HEK293 (cell line): ENCODE measurements at regions not wholly inside any gene's neighbourhood (a gene's known extent, or its start where the extent isn't known, plus 50 kb on each side); places are given as distances from the start of the nearest gene placed in this dataset.

Source experiments
- CTCF ChIA-PET: fragments of 350-600 bp; formaldehyde crosslinking; extraction: SDS; loops from one replicate; lab custom pipeline; 2021; ENCODE audit warnings: antibody characterized with exemption; lab: Yijun Ruan, JAX
- POLR2A ChIA-PET: fragments of 300-600 bp; formaldehyde crosslinking; extraction: SDS; loops from one replicate; lab custom pipeline; 2020; ENCODE audit warnings: antibody characterized with exemption, inconsistent platforms; lab: Yijun Ruan, JAX
- H3K27ac ChIP-seq: fragments of 200-500 bp; sonication (Bioruptor generic); 2 replicates; pipeline ENCODE4 v1.5.1; 2014; ENCODE audit warnings: low read depth, low read length, control low read depth, inconsistent platforms; ENCODE audit errors: extremely low read depth
- H3K36me3 ChIP-seq, 2 experiments: fragments of 200-500 bp in 1 of 2; sonication (Bioruptor generic) in 1 of 2; 1 replicate in 1 of 2; 2 replicates in 1 of 2; pipeline ENCODE4 v1.5.1; 2014 to 2017; ENCODE audit warnings: inconsistent platforms in 2 of 2, low read length in 2 of 2; ENCODE audit not compliant: control insufficient read depth in 2 of 2, insufficient read depth in 1 of 2
- H3K4me1 ChIP-seq: fragments of 200-500 bp; sonication (Bioruptor generic); 2 replicates; pipeline ENCODE4 v1.5.1; 2014; ENCODE audit warnings: mild to moderate bottlenecking, low read length, inconsistent platforms; ENCODE audit not compliant: control insufficient read depth, insufficient read depth
- H3K4me3 ChIP-seq: 2 replicates; pipeline ENCODE4 v1.5.1; 2011; ENCODE audit warnings: low read depth, mild to moderate bottlenecking, control low read depth, low read length, moderate library complexity
- H3K9me3 ChIP-seq: fragments of 200-500 bp; sonication (Bioruptor generic); 2 replicates; pipeline ENCODE4 v1.5.1; 2014; ENCODE audit warnings: low read depth, low read length, inconsistent platforms; ENCODE audit not compliant: control insufficient read depth, insufficient read depth
- GFI1B ChIP-seq: fragments of 450-650 bp; formaldehyde crosslinking; IDR thresholded peaks from 2 replicates; pipeline ENCODE4 v1.5.1; 2016; ENCODE audit warnings: missing biosample characterization, missing genetic modification characterization
- KLF16 ChIP-seq: fragments of 450-650 bp; formaldehyde crosslinking; IDR thresholded peaks from 2 replicates; pipeline ENCODE4 v1.5.1; 2017; ENCODE audit warnings: missing biosample characterization, missing genetic modification characterization
- MEIS1 ChIP-seq: sonication (generic); formaldehyde crosslinking; IDR thresholded peaks from 2 replicates; pipeline ENCODE4 v1.8.1; 2022; ENCODE audit warnings: missing genetic modification reagents, mild to moderate bottlenecking, borderline replicate concordance
- REPIN1 ChIP-seq: fragments of 450-650 bp; formaldehyde crosslinking; IDR thresholded peaks from 2 replicates; pipeline ENCODE4 v1.5.1; 2017; ENCODE audit warnings: missing biosample characterization, missing genetic modification characterization, low read depth
- ZFP37 ChIP-seq: fragments of 450-650 bp; formaldehyde crosslinking; IDR thresholded peaks from 2 replicates; pipeline ENCODE4 v1.5.1; 2016; ENCODE audit warnings: missing biosample characterization, missing genetic modification characterization
- ZNF132 ChIP-seq: fragments of 450-650 bp; formaldehyde crosslinking; IDR thresholded peaks from 2 replicates; pipeline ENCODE4 v1.5.1; 2017; ENCODE audit warnings: missing biosample characterization, missing genetic modification characterization, borderline replicate concordance
- ZNF175 ChIP-seq: fragments of 450-650 bp; formaldehyde crosslinking; IDR thresholded peaks from 2 replicates; pipeline ENCODE4 v1.5.1; 2016; ENCODE audit warnings: missing biosample characterization, missing genetic modification characterization
- ZNF184 ChIP-seq: fragments of 450-650 bp; IDR thresholded peaks from 2 replicates; pipeline ENCODE4 v1.5.1; 2018; ENCODE audit warnings: missing biosample characterization, mild to moderate bottlenecking, missing genetic modification characterization
- ZNF214 ChIP-seq: fragments of 450-650 bp; formaldehyde crosslinking; IDR thresholded peaks from 2 replicates; pipeline ENCODE4 v1.5.1; 2017; ENCODE audit warnings: missing biosample characterization, mild to moderate bottlenecking, missing genetic modification characterization, borderline replicate concordance
- ZNF248 ChIP-seq: fragments of 450-650 bp; formaldehyde crosslinking; IDR thresholded peaks from 2 replicates; pipeline ENCODE4 v1.5.1; 2017; ENCODE audit warnings: missing biosample characterization, missing genetic modification characterization
- ZNF561 ChIP-seq: fragments of 450-650 bp; IDR thresholded peaks from 2 replicates; pipeline ENCODE4 v1.5.1; 2018; ENCODE audit warnings: missing biosample characterization, missing genetic modification characterization, borderline replicate concordance
- ZNF585B ChIP-seq: fragments of 450-650 bp; formaldehyde crosslinking; IDR thresholded peaks from 2 replicates; pipeline ENCODE4 v1.5.1; 2016; ENCODE audit warnings: missing biosample characterization, missing genetic modification characterization
- ZNF596 ChIP-seq: fragments of 450-650 bp; IDR thresholded peaks from 2 replicates; pipeline ENCODE4 v1.5.0; 2018; ENCODE audit warnings: missing biosample characterization, mild to moderate bottlenecking, missing genetic modification characterization, moderate library complexity
- ZNF660 ChIP-seq: fragments of 450-650 bp; IDR thresholded peaks from 2 replicates; pipeline ENCODE4 v1.5.1; 2018; ENCODE audit warnings: missing biosample characterization, mild to moderate bottlenecking, missing genetic modification characterization
- ZNF768 ChIP-seq: fragments of 450-650 bp; formaldehyde crosslinking; IDR thresholded peaks from 2 replicates; pipeline ENCODE4 v1.5.1; 2018; ENCODE audit warnings: missing biosample characterization, mild to moderate bottlenecking, missing genetic modification characterization
- ZNF792 ChIP-seq: fragments of 450-650 bp; formaldehyde crosslinking; IDR thresholded peaks from 2 replicates; pipeline ENCODE4 v1.5.1; 2016; ENCODE audit warnings: missing biosample characterization, missing genetic modification characterization
- TF ChIP-seq, protein P1 (sequence below): fragments of 450-650 bp; formaldehyde crosslinking; IDR thresholded peaks from 2 replicates; pipeline ENCODE4 v1.5.1; 2017; ENCODE audit warnings: missing biosample characterization, mild to moderate bottlenecking, missing genetic modification characterization, moderate library complexity
- TF ChIP-seq, protein P2 (sequence below): fragments of 450-650 bp; formaldehyde crosslinking; IDR thresholded peaks from 2 replicates; pipeline ENCODE4 v1.5.1; 2016; ENCODE audit warnings: missing biosample characterization, missing genetic modification characterization
- TF ChIP-seq, protein P3 (sequence below): fragments of 450-650 bp; formaldehyde crosslinking; IDR thresholded peaks from 2 replicates; pipeline ENCODE4 v1.5.1; 2017; ENCODE audit warnings: missing biosample characterization, missing genetic modification characterization
- TF ChIP-seq, protein P4 (sequence below): fragments of 450-650 bp; formaldehyde crosslinking; IDR thresholded peaks from 2 replicates; pipeline ENCODE4 v1.5.1; 2016; ENCODE audit warnings: missing biosample characterization, missing genetic modification characterization
- TF ChIP-seq, protein P5 (sequence below): fragments of 450-650 bp; formaldehyde crosslinking; IDR thresholded peaks from 2 replicates; pipeline ENCODE4 v1.5.1; 2016; ENCODE audit warnings: missing biosample characterization, missing genetic modification characterization
- TF ChIP-seq, protein P6 (sequence below): fragments of 450-650 bp; IDR thresholded peaks from 2 replicates; pipeline ENCODE4 v1.5.1; 2018; ENCODE audit warnings: missing biosample characterization, missing genetic modification characterization

DNA sequence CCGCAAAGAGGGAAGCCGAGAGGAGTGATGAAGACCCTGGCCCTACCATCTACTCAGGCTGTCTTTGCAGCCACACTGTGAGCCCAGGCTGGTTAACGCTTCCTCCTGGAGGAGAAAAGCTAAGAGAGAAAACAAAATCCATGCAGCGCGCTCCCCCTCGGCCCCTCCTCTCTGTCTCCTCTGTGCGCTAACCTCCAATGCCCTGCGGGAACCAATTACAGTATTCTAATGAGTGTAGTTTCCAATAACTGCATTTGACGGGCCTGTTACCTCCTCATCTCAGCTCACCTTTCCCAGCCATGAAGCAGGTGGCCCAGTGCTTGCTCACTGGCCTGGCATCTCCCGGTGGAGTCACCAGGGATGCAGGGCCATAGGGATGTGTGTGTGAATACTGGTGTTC is 565.5 kb downstream of the EBF1 start (continued):
- TF ChIP-seq, protein P1, sequence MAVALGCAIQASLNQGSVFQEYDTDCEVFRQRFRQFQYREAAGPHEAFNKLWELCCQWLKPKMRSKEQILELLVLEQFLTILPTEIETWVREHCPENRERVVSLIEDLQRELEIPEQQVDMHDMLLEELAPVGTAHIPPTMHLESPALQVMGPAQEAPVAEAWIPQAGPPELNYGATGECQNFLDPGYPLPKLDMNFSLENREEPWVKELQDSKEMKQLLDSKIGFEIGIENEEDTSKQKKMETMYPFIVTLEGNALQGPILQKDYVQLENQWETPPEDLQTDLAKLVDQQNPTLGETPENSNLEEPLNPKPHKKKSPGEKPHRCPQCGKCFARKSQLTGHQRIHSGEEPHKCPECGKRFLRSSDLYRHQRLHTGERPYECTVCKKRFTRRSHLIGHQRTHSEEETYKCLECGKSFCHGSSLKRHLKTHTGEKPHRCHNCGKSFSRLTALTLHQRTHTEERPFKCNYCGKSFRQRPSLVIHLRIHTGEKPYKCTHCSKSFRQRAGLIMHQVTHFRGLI (tag by site-specific recombination): no peak
- no peak for TF ChIP-seq KLF16 (tag by site-specific recombination)
- no peak for TF ChIP-seq ZNF792 (tag by site-specific recombination)
- TF ChIP-seq ZFP37 (tag by site-specific recombination): no peak
- no peak for TF ChIP-seq ZNF214 (tag by site-specific recombination)
- TF ChIP-seq, protein P2, sequence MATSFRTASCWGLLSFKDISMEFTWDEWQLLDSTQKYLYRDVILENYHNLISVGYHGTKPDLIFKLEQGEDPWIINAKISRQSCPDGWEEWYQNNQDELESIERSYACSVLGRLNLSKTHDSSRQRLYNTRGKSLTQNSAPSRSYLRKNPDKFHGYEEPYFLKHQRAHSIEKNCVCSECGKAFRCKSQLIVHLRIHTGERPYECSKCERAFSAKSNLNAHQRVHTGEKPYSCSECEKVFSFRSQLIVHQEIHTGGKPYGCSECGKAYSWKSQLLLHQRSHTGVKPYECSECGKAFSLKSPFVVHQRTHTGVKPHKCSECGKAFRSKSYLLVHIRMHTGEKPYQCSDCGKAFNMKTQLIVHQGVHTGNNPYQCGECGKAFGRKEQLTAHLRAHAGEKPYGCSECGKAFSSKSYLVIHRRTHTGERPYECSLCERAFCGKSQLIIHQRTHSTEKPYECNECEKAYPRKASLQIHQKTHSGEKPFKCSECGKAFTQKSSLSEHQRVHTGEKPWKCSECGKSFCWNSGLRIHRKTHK (tag by site-specific recombination): no peak
- TF ChIP-seq ZNF175: no peak

DNA sequence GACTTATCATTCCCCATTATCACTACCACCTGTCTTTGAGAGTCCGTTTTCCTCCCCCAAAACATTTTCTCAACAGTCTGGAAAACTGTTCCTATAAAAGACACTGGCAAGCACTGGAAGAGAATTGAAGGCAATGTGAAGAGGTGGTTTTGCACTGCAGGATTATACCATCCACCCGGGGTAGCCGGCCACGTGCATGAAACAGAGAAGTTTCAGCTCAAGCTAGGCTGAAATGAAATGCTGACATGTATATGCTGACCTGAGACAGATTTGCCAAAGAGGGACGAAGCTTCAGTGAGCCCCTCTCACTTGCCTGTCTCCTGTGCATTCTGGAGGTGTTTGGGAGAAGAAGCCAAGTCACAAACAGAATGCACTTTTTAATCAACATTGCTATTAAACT is 567.0 kb downstream of the EBF1 start:
- CTCF ChIA-PET: no interaction called here
- POLR2A ChIA-PET: no interaction called here
- Histone ChIP-seq H3K4me1 (no peaks in the 10 kb centered on the region), H3K9me3 (no peaks in the 10 kb centered on the region), H3K4me3 (no peak overlapping the region), H3K36me3 (no peaks in the 10 kb centered on the region), H3K27ac (no peak overlapping the region)
- TF ChIP-seq ZNF585B (no peak), REPIN1 (tag by site-specific recombination) (no peak), ZNF132 (tag by site-specific recombination) (no peak), ZNF561 (tag by site-specific recombination) (no peak), ZNF768 (tag by site-specific recombination) (no peak), ZNF248 (tag by site-specific recombination) (no peak), ZNF660 (tag by site-specific recombination) (no peak), ZNF596 (tag by site-specific recombination) (no peak), GFI1B (tag by site-specific recombination) (no peak), ZNF184 (no peak), MEIS1 (CRISPR knock-in tag) (no peak)
- TF ChIP-seq, protein P3, sequence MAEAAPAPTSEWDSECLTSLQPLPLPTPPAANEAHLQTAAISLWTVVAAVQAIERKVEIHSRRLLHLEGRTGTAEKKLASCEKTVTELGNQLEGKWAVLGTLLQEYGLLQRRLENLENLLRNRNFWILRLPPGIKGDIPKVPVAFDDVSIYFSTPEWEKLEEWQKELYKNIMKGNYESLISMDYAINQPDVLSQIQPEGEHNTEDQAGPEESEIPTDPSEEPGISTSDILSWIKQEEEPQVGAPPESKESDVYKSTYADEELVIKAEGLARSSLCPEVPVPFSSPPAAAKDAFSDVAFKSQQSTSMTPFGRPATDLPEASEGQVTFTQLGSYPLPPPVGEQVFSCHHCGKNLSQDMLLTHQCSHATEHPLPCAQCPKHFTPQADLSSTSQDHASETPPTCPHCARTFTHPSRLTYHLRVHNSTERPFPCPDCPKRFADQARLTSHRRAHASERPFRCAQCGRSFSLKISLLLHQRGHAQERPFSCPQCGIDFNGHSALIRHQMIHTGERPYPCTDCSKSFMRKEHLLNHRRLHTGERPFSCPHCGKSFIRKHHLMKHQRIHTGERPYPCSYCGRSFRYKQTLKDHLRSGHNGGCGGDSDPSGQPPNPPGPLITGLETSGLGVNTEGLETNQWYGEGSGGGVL (tag by site-specific recombination): no peak
- TF ChIP-seq, protein P4, sequence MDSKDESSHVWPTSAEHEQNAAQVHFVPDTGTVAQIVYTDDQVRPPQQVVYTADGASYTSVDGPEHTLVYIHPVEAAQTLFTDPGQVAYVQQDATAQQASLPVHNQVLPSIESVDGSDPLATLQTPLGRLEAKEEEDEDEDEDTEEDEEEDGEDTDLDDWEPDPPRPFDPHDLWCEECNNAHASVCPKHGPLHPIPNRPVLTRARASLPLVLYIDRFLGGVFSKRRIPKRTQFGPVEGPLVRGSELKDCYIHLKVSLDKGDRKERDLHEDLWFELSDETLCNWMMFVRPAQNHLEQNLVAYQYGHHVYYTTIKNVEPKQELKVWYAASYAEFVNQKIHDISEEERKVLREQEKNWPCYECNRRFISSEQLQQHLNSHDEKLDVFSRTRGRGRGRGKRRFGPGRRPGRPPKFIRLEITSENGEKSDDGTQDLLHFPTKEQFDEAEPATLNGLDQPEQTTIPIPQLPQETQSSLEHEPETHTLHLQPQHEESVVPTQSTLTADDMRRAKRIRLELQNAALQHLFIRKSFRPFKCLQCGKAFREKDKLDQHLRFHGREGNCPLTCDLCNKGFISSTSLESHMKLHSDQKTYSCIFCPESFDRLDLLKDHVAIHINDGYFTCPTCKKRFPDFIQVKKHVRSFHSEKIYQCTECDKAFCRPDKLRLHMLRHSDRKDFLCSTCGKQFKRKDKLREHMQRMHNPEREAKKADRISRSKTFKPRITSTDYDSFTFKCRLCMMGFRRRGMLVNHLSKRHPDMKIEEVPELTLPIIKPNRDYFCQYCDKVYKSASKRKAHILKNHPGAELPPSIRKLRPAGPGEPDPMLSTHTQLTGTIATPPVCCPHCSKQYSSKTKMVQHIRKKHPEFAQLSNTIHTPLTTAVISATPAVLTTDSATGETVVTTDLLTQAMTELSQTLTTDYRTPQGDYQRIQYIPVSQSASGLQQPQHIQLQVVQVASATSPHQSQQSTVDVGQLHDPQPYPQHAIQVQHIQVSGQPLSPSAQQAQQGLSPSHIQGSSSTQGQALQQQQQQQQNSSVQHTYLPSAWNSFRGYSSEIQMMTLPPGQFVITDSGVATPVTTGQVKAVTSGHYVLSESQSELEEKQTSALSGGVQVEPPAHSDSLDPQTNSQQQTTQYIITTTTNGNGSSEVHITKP (tag by site-specific recombination): no peak
- TF ChIP-seq, protein P5, sequence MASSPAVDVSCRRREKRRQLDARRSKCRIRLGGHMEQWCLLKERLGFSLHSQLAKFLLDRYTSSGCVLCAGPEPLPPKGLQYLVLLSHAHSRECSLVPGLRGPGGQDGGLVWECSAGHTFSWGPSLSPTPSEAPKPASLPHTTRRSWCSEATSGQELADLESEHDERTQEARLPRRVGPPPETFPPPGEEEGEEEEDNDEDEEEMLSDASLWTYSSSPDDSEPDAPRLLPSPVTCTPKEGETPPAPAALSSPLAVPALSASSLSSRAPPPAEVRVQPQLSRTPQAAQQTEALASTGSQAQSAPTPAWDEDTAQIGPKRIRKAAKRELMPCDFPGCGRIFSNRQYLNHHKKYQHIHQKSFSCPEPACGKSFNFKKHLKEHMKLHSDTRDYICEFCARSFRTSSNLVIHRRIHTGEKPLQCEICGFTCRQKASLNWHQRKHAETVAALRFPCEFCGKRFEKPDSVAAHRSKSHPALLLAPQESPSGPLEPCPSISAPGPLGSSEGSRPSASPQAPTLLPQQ: no peak
- TF ChIP-seq, protein P6, sequence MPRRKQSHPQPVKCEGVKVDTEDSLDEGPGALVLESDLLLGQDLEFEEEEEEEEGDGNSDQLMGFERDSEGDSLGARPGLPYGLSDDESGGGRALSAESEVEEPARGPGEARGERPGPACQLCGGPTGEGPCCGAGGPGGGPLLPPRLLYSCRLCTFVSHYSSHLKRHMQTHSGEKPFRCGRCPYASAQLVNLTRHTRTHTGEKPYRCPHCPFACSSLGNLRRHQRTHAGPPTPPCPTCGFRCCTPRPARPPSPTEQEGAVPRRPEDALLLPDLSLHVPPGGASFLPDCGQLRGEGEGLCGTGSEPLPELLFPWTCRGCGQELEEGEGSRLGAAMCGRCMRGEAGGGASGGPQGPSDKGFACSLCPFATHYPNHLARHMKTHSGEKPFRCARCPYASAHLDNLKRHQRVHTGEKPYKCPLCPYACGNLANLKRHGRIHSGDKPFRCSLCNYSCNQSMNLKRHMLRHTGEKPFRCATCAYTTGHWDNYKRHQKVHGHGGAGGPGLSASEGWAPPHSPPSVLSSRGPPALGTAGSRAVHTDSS (tag by site-specific recombination): no peak
- TF ChIP-seq, all 188 proteins: peak for 0
